D341Med (cell line): ENCODE measurements at regions not wholly inside any gene's neighbourhood (a gene's known extent, or its start where the extent isn't known, plus 50 kb on each side); places are given as distances from the start of the nearest gene placed in this dataset.

ENCODE experiments used
- DNase-seq: peaks from one replicate; pipeline ENCODE4 v3.0.0; 2012; ENCODE audit warnings: low spot score

- no peak for DNase-seq
Observed at GRCh38 chr7:106808967-106809635, 56.0 kb upstream of the PIK3CG start.

GRCh38 chr7:106811472-106811871 is 53.6 kb upstream of the PIK3CG start:
- DNase-seq, result no peak

- no peak for DNase-seq
Observed at GRCh38 chr7:106812027-106812643, 52.9 kb upstream of the PIK3CG start.

- no peak for DNase-seq
Observed at GRCh38 chr7:106813705-106814305, 51.3 kb upstream of the PIK3CG start.

GRCh38 chr7:106814887-106815286 is 50.2 kb upstream of the PIK3CG start:
- no peak for DNase-seq
